ENCODE measurements at regions not wholly inside any gene's neighbourhood (a gene's known extent, or its start where the extent isn't known, plus 50 kb on each side); places are given as distances from the start of the nearest gene placed in this dataset.

DNA sequence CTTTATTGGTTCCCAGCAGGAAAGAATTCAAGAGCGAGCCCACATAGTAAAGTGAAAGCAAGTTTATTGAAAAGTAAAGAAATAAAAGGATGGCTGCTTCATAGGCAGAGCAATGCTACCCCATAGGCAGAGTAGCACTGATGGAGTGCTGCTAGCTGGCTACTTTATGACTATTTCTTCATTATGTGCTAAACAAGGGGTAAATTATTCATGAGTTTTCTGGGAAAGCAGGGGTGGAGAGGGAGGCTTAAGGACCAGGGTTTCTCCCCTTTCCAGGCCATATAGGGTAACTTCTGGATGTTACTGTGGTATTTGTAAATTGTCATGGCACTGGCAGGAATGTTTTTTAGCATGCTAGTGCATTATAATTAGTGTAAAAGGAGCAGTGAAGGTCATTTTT lies 1271.4 kb downstream of the KCNT2 start:
- Histone ChIP-seq H3K9me3 (no peaks in the 10 kb centered on the region), H3K27me3 (ENCODE audit: low read depth) (no peaks in the 10 kb centered on the region), H3K4me1 (no peaks in the 10 kb centered on the region), H3K36me3 (replicated peaks) (no peaks in the 10 kb centered on the region), H3K4me3 (no peak overlapping the region)
- no peak for DNase-seq (ENCODE audit: low spot score in 2 of 2)
- in situ Hi-C loops (cut with MboI; ENCODE audit: low sequenced_read_pairs): no loop called here

DNA sequence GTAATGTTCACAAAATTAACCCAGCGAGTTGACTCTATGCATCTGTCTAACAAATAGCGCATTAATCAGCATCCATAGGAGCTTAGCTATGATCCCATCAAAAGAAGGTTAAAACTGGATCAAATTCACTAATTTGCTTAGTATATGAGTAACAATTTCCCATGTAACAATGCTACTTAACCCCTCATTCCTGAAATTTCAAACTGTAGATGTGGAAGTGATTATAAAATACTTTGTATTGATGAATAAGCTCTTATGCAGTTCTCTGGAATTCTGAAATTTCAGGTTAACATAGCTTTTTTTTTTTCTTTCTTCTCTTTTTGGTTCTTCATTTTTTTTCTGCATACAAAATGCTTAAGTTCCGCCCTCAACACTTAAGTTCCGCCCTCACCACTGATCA lies 1272.7 kb downstream of the KCNT2 start:
- Histone ChIP-seq H3K36me3 (replicated peaks) (no peaks in the 10 kb centered on the region), H3K27me3 (ENCODE audit: low read depth) (no peaks in the 10 kb centered on the region), H3K4me1 (no peaks in the 10 kb centered on the region), H3K9me3 (no peaks in the 10 kb centered on the region), H3K4me3 (no peak overlapping the region)
- in situ Hi-C loops (cut with MboI; ENCODE audit: low sequenced_read_pairs): no loop called here
- DNase-seq (ENCODE audit: low spot score in 2 of 2): no peak

DNA sequence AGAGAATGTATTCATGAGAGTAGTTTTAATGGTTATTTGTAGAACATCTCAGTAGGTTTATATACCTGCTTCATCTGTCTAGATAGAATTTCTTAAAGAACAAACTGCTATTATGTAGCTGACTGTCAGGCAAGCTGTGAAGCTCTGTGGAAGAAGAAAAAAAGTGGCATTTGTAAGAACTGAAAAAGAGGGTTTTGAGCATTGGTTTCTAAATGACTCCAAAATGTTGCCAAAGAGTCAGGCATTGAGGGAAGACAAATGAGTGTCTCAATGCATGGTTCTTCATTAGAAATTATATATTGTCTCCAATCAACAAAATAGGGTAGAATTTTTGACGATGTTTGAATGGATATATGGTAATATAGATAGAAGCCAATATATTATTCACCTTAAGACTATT lies 1276.1 kb downstream of the KCNT2 start:
- in situ Hi-C loops (cut with MboI; ENCODE audit: low sequenced_read_pairs): no loop called here
- H3K9me3 ChIP-seq: no peaks in the 10 kb centered on the region
- DNase-seq (ENCODE audit: low spot score in 2 of 2): no peak
- H3K36me3 ChIP-seq (replicated peaks): no peaks in the 10 kb centered on the region
- H3K4me3 ChIP-seq: no peak overlapping the region
- no peaks in the 10 kb centered on the region for H3K4me1 ChIP-seq
- H3K27me3 ChIP-seq (ENCODE audit: low read depth): no peaks in the 10 kb centered on the region

DNA sequence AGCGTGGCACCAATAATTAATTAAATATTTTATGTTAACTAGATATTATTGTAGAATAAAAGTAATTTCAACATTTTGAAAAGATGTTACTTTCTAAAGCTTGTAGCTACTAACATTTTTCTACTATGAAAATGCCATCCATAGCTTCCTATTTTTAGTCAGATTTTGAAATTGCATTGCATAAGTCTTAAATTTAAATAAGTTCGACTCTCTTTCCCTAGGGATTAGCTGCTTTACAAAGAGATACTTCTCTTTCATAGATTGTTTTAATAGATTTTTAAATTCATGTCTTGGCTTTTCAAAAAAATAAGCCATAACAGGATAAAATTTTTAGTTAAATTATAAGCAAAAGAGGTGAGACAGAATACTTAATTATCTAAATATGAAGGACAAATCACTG lies 1279.6 kb downstream of the KCNT2 start:
- Histone ChIP-seq H3K4me1 (no peaks in the 10 kb centered on the region), H3K27me3 (ENCODE audit: low read depth) (no peaks in the 10 kb centered on the region), H3K9me3 (no peaks in the 10 kb centered on the region), H3K36me3 (replicated peaks) (no peaks in the 10 kb centered on the region), H3K4me3 (no peak overlapping the region)
- no peak for DNase-seq (ENCODE audit: low spot score in 2 of 2)
- in situ Hi-C loops (cut with MboI; ENCODE audit: low sequenced_read_pairs): no loop called here

DNA sequence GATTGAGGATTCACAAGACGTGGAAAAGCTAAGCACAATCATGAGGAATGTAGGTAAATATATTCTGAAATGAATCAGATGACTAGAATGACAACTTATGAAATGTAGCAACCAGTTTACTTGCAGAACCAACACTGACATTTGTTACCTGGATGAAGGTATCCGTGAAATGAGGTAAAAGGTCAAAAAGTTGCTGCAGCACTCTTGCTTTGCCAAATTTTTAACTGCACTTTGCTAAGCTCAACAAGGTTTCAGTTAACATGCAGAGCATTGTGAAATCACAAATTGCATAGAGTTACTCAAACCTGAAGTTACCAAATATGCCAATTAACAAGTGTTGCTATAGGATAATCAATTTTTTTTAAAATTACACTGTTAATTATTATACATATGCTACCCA lies 1280.1 kb downstream of the KCNT2 start:
- H3K9me3 ChIP-seq: no peaks in the 10 kb centered on the region
- H3K4me1 ChIP-seq: no peaks in the 10 kb centered on the region
- no peaks in the 10 kb centered on the region for H3K36me3 ChIP-seq (replicated peaks)
- in situ Hi-C loops (cut with MboI; ENCODE audit: low sequenced_read_pairs): no loop called here
- no peak for DNase-seq (ENCODE audit: low spot score in 2 of 2)
- H3K4me3 ChIP-seq: no peak overlapping the region
- no peaks in the 10 kb centered on the region for H3K27me3 ChIP-seq (ENCODE audit: low read depth)

DNA sequence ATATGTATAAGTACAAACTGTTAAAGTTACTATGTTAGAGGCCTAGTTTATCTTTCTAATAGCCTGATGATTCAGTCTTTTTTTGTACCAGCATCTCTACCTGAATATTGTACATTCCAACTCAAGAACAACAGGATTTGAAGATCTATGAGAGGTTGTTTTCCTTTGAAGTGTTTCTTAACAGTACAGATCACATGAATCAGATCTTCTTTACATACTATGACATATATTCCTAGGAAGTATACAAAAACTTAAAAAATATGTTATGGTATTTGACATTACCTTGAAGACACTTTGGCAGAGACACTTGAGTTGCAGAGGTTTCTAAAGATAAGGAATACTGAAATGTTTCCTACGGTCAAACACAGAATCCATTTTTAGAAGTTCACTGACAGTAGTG lies 1280.9 kb downstream of the KCNT2 start:
- Histone ChIP-seq H3K9me3 (no peaks in the 10 kb centered on the region), H3K4me1 (no peaks in the 10 kb centered on the region), H3K4me3 (no peak overlapping the region), H3K27me3 (ENCODE audit: low read depth) (no peaks in the 10 kb centered on the region), H3K36me3 (replicated peaks) (no peaks in the 10 kb centered on the region)
- in situ Hi-C loops (cut with MboI; ENCODE audit: low sequenced_read_pairs): no loop called here
- no peak for DNase-seq (ENCODE audit: low spot score in 2 of 2)

DNA sequence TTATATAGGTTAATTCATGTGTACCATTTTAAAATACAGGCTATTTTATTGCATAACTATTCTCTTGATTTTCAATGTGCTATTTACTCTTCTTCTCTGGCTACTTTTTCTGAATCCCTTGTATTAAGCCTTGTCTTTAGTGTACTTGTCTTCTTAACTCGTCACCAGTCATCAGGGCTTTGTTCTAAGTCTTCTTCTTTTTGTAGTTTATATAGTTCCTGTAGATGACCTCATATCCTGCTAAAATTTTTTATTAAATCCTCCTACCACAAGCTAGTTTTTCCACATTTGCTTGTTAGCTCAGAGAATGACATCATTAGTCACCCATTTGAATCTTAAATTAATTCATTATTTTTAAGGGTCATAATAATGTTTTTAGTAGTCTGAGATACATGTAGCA lies 1281.9 kb downstream of the KCNT2 start:
- DNase-seq (ENCODE audit: low spot score in 2 of 2): no peak
- H3K9me3 ChIP-seq: no peaks in the 10 kb centered on the region
- no peak overlapping the region for H3K4me3 ChIP-seq
- in situ Hi-C loops (cut with MboI; ENCODE audit: low sequenced_read_pairs): no loop called here
- no peaks in the 10 kb centered on the region for H3K27me3 ChIP-seq (ENCODE audit: low read depth)
- H3K4me1 ChIP-seq: no peaks in the 10 kb centered on the region
- H3K36me3 ChIP-seq (replicated peaks): no peaks in the 10 kb centered on the region

DNA sequence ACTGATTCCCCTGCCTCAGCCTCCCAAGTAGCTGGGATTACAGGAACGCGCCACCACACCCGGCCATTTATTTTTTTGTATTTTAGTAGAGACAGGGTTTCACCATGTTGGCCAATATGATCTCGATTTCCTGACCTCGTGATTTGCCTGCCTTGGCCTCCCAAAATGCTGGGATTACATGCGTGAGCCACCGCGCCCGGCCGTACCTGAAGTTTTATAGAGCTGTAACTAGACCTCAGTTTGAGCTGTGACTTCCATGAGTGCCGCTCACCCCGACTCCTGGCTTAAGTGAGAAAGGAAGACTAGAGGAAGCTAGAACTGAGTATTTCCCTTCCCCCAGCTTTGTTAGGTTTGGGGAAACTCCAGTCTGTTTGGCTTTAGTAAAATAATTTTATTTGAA lies 1283.1 kb downstream of the KCNT2 start:
- in situ Hi-C loops (cut with MboI; ENCODE audit: low sequenced_read_pairs): no loop called here
- no peaks in the 10 kb centered on the region for H3K36me3 ChIP-seq (replicated peaks)

DNA sequence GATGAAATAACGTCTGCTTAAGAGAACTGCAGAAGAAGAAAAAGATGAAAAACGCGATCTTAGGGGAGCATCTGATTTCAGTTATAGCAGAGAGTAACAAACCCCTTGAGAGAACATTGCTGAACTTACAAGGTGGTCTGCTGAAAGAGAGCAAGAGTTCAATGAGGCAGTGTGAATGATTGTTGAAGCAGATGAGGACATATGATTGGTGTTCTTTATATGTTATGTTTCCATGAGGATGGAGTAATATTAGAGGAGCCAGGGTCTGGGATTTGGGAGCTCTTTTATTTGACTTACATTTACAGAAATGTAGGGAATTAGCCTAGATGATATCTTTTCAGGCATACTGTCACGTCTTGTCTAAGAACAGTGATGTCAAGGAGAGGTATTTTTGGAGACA lies 1302.0 kb downstream of the KCNT2 start:
- no peaks in the 10 kb centered on the region for H3K4me1 ChIP-seq
- H3K36me3 ChIP-seq (replicated peaks): no peaks in the 10 kb centered on the region
- in situ Hi-C loops (cut with MboI; ENCODE audit: low sequenced_read_pairs): no loop called here
- H3K27me3 ChIP-seq (ENCODE audit: low read depth): no peaks in the 10 kb centered on the region
- H3K9me3 ChIP-seq: no peaks in the 10 kb centered on the region
- H3K4me3 ChIP-seq: no peak overlapping the region
- DNase-seq (ENCODE audit: low spot score in 2 of 2): no peak

More for the DNA sequence above, 1283.1 kb downstream of the KCNT2 start:
- no peak for DNase-seq (ENCODE audit: low spot score in 2 of 2)
- Histone ChIP-seq H3K9me3 (no peaks in the 10 kb centered on the region), H3K27me3 (ENCODE audit: low read depth) (no peaks in the 10 kb centered on the region), H3K4me1 (no peaks in the 10 kb centered on the region), H3K4me3 (no peak overlapping the region)

DNA sequence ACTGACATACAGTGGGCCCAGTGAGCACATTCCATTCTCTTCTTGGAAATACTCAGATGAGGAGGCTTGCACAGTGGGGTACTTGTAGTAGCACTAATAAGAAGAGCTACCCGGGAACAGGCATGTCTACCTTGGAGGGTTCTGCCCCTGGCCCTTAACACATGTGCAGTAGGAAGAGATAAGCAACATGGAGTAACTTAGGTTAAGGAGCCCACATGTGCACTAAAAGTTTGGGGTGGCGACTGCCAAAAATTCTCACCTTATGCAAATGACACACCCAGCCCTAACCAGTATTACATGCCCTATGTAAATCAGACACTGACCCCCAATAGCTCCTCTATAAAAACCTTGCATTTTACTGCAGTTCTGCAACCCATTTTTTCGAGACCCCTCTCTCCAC lies 1313.3 kb downstream of the KCNT2 start:
- no peak overlapping the region for H3K4me3 ChIP-seq
- in situ Hi-C loops (cut with MboI; ENCODE audit: low sequenced_read_pairs): no loop called here
- DNase-seq (ENCODE audit: low spot score in 2 of 2): no peak
- no peaks in the 10 kb centered on the region for H3K9me3 ChIP-seq
- no peaks in the 10 kb centered on the region for H3K36me3 ChIP-seq (replicated peaks)
- H3K4me1 ChIP-seq: no peaks in the 10 kb centered on the region; the same call in 1 of the 2 replicates
- no peaks in the 10 kb centered on the region for H3K27me3 ChIP-seq (ENCODE audit: low read depth)

DNA sequence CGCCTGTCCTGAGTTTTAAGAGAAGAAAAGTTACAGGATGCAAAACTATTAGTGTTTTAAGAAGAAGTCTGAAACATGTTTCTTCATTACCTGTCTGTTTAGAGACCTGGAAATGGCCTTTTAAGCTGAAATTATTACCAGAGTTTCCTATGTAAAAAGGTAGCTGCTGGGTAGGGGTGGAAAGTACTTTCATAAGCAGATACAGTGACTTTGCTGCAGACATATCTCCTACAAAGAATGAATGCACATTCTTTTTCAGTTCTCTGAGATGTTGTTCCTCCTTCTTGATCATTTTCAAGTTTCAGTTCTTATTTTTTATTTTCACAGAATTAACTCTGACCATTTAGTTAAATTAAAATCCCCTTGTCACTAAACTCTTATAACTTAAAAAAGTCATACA lies 1329.6 kb downstream of the KCNT2 start:
- no peak overlapping the region for H3K4me3 ChIP-seq
- in situ Hi-C loops (cut with MboI; ENCODE audit: low sequenced_read_pairs): no loop called here
- no peaks in the 10 kb centered on the region for H3K36me3 ChIP-seq (replicated peaks)
- no peak for DNase-seq (ENCODE audit: low spot score in 2 of 2)
- H3K27me3 ChIP-seq (ENCODE audit: low read depth): no peaks in the 10 kb centered on the region
- H3K4me1 ChIP-seq: no peaks in the 10 kb centered on the region
- no peaks in the 10 kb centered on the region for H3K9me3 ChIP-seq

DNA sequence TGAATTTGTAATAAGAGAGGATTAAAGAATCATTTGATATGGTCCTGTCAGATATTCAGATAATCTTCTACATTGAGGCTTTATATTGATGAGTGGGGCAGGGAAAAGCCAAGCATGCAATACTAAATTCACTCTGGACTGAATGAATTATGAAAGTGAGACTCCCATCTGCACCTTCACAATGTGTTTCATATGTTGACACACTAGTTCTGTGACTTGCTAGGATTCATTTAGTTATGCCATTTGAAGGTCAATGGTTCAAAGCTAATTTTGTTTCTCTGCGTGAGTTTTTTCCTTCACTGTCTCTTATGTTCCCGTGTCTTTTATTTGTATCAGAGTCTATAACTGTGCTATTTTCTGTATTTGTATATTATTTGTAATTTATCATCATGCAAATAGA lies 1332.5 kb downstream of the KCNT2 start:
- no peak for DNase-seq (ENCODE audit: low spot score in 2 of 2)
- no peak overlapping the region for H3K4me3 ChIP-seq
- in situ Hi-C loops (cut with MboI; ENCODE audit: low sequenced_read_pairs): no loop called here
- no peaks in the 10 kb centered on the region for H3K4me1 ChIP-seq
- no peaks in the 10 kb centered on the region for H3K36me3 ChIP-seq (replicated peaks)
- no peaks in the 10 kb centered on the region for H3K27me3 ChIP-seq (ENCODE audit: low read depth)
- H3K9me3 ChIP-seq: no peaks in the 10 kb centered on the region

DNA sequence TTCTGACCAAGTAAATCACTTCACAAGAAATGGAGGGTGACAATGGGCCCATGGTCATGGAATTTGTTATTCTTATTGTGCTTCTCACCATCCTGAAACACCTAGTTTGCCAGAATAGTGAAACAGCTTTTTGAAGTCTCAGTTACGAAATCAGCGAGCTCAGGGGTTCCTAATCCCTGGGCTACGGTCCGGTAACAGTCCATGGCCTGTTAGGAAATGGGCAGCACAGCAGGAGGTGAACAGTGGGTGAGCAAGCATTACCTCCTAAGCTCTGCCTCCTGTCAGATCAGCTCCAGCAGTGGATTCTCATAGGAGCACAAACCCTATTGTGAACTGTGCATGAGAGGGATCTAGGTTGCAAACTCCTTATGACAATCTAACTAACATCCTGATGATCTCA lies 1356.3 kb downstream of the KCNT2 start:
- DNase-seq (ENCODE audit: low spot score in 2 of 2): no peak
- Histone ChIP-seq H3K27me3 (ENCODE audit: low read depth) (no peaks in the 10 kb centered on the region), H3K4me3 (no peak overlapping the region), H3K9me3 (no peaks in the 10 kb centered on the region), H3K36me3 (replicated peaks) (no peaks in the 10 kb centered on the region), H3K4me1 (no peaks in the 10 kb centered on the region)
- in situ Hi-C loops (cut with MboI; ENCODE audit: low sequenced_read_pairs): no loop called here

DNA sequence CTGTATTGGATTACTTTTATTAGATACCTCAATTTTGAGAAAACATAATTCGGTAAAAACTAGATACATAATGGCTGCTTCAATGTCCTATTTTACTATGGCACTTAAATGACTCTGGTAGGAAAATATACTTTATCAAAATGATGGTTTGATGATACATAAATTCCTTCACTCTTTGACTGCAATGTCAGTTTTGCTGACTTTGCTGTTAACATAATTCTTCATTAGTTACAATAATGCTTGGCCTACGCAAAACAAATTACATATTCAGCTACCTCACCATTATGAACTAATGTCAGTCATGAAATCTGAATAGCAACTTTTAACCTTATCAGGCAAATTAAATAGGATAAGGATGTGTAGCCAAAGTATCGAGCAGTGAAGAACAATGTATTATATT lies 1364.7 kb downstream of the KCNT2 start:
- in situ Hi-C loops (cut with MboI; ENCODE audit: low sequenced_read_pairs): no loop called here
- no peak for DNase-seq (ENCODE audit: low spot score in 2 of 2)
- Histone ChIP-seq H3K27me3 (ENCODE audit: low read depth) (no peaks in the 10 kb centered on the region), H3K4me1 (no peaks in the 10 kb centered on the region), H3K9me3 (no peaks in the 10 kb centered on the region), H3K4me3 (no peak overlapping the region), H3K36me3 (replicated peaks) (no peaks in the 10 kb centered on the region)

DNA sequence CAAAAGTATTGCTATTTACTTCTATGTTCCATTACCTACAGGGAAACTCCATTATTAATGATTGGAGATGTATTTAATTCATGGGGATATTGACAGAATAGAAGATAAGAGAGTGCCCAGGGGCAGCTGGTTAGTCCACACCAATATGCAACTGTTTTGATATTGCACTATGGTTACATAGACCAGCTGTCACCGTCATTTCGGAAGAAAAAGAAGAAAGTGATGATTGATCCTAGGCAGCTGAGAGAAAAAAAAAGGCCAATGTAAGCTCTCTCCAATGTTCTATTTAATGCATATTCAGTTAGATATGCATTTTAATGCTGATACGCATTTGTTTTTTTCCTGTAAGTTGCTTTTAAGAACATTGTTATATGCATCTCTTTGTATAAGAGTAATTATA lies 1367.2 kb downstream of the KCNT2 start:
- Histone ChIP-seq H3K36me3 (replicated peaks) (no peaks in the 10 kb centered on the region), H3K4me3 (no peak overlapping the region), H3K9me3 (no peaks in the 10 kb centered on the region), H3K4me1 (no peaks in the 10 kb centered on the region), H3K27me3 (ENCODE audit: low read depth) (no peaks in the 10 kb centered on the region)
- in situ Hi-C loops (cut with MboI; ENCODE audit: low sequenced_read_pairs): no loop called here
- no peak for DNase-seq (ENCODE audit: low spot score in 2 of 2)
